NCI-H526 treated with DMSO at 0.1 percent for 48 hours (cell line): ENCODE measurements at regions not wholly inside any gene's neighbourhood (a gene's known extent, or its start where the extent isn't known, plus 50 kb on each side); places are given as distances from the start of the nearest gene placed in this dataset.
"Not testable (repeated sequence)": the region's sequence is repeated elsewhere in the genome, so short reads cannot be mapped to it uniquely, and the experiment has no call there.

ENCODE experiments used
- DNase-seq: peaks from one replicate; lab custom pipeline; 2025; lab: John Stamatoyannopoulos, UW

DNA sequence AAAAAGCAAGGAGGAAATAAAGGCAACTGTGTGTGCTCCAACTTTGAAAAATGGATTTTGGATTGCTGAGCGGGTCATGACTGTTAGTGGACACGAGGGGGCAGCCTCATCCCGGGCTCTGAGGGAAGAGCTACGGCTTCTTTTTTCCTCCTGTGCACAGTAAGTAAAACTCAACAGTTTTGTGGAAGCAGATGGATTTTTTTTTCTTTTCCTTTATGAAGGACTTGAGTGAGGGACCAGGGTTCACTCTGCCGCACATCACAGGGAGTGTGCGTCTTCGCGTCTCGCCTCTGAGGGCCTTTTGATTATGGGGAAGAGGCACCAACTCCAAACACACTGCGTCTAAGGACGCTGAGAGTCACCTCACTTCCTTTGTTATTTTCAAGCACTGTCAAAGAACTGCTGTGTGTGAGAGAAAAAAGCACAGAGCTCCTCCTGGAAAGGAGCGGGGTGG is 80.3 kb upstream of the GOT2 start:
- peak; percentile 7 for DNase-seq

DNA sequence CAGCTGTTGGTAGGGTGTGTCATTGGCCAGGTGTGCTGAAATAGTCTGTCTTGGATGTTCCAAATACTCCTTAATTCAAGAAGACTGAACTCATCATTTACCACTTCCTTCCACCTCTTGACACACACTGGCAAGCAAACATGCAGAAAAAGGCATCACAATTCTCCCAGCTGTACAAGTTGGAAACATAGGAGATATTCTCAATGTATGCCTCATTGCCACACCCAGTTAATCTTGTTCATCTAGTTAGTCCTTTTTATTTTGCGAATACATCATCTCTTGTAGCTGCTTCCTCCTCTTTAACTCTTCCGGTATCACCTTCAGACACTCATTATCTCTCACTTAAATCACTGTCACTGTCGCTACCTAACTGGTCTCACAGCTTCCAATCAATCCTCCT is 75.1 kb upstream of the GOT2 start:
- DNase-seq: no peak

DNA sequence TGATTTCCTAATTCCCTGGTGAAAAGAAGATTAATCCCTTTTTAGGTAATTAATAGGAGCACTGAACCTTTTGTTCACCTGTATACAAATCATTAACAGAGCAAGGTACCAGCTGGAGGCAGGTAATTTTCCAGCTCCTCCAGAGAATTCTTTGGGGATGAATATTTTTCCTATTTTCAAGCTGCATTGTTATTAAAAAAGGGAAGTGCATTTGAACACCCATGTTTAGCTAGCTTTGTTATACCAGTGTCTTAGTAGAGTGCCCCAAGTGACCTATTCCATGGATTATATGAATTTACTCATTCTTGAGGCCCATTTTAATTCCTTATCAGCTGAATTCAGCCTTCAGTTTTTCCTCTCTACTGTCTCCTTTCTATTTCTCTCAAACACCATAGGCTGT is 73.2 kb upstream of the GOT2 start:
- no peak for DNase-seq

DNA sequence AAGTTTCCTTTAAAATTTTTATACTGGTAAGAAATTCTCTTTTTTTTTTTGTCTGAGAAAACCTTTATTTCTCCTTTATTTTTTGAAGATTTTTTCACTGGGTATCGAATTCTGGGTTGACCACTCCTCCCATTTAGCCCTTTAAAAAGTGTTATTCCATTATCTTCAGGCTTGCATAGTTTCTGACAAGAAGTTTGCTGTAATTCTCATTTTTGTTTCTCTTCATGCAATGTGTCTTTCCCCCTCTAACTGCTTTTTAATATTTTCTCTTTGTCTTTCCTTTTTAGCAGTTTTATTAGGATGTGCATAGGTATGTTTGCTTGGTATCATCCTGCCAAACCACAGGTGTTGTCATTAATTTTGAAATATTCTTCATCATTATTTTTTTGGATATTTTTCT is 67.7 kb upstream of the GOT2 start:
- no peak for DNase-seq

DNA sequence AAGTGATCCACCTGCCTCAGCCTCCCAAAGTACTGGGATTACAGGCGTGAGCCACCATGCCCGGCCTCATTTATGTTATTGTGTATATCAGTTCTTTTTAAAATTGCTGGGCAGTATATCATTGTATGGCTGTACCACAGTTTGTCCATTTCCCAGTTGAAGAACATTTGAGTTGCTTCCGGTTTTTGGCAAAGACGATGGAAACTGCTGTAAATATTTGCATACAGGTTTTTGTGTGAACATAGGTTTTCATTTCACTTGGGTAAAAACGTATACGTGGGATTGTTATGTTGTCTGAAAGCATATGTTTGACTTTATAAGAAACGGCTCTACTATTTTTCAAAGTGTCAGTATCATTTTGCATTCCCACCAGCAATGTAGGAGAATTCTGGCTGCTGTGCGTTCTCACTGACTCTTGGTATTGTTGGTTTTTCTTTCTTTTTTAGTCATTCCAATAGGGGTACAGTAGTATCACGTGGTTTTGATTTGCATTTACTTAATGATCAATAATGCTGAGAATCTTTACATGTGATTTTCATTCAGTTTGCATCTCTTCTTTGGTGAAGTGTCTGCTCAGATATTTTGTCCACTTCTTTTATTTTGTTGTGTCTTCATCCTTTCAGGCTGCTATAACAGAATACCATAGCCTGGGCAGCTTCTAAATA is 63.2 kb upstream of the GOT2 start:
- no peak for DNase-seq

DNA sequence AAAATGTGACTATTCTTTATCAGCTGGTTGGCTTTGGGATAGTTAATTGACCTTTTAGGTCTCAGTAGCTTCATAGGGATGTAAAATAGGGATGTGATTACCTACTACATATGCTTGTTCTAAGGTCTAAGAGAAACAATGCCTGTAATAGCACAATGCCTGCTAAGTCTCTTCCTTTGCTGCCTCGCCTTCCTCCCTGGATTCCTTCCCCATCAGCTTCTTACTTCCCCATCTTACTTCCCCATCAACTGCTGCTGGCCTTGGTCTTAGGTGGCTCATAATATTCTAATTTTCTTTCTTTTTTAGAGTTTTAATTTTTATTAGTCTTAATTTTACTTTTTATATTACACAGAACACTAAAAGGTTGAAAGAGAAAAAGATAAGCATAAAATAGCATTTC is 59.2 kb upstream of the GOT2 start:
- no peak for DNase-seq

DNA sequence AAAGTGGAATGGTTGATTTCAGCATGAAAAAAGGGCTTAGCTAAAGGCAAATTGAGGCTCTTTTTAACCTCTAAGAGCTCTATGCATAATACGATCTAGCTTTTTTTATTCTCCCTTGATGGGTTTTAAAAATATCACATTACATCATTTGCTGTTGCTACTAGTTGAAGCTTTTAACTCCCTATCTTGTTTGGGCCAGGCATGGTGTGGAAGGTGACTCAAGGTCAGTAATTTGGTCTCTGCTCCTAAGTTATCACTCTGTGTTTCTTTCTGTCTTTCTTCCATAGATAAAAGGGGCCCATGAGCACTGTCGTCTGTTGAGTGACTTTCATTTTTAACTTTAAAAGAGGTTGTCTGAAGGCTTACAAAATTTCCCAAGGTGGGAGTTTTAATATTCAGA is 58.1 kb upstream of the GOT2 start:
- DNase-seq: no peak

DNA sequence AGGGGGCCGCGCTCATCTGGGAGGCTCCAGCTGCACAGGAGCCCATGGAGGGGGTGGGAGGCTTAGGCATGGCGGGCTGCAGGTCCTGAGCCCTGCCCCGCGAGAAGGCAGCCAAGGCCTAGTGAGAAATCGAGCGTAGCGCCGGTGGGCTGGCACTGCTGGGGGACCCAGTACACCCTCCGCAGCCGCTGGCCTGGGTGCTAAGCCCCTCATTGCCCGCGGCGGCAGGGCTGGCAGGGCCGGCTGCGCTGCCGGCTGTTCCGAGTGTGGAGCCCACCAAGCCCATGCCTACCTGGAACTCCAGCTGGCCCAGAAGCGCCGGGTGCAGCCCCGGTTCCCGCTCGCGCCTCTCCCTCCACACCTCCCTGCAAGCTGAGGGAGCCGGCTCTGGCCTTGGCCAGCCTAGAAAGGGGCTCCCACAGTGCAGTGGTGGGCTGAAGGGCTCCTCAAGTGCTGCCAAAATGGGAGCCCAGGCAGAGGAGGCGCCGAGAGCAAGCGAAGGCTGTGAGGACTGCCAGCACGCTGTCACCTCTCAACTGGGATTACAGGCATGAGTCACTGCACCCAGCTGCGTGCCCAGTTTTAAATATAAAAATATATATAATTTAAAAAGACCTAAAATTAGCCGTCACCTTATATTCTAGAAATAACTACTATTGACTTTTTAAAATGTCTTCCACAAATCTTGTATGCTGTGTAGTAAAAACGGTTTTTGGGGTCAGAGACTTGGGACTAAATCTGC is 56.9 kb upstream of the GOT2 start:
- not testable (repeated sequence) for DNase-seq

DNA sequence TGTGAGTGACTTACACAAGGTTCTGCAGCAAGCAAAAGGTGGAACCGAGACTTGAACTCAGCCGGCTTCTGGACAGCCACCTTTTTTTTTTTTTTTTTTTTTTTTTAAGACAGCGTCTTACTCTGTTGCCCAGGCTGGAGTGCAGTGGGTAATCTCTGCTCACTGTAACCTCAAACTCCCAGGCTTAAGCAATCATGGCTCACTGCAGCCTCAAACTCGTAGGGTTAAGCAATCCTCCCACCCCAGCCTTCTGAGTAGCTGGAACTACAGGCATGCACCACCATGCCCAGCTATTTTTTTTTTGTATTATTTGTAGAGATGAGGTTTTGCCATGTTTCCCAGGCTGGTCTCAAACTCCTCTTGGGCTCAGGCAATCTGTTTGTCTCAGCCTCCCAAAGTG is 55.2 kb upstream of the GOT2 start:
- no peak for DNase-seq
